NCI-H510A treated with DMSO at 0.1 percent for 48 hours (cell line): ENCODE measurements at regions not wholly inside any gene's neighbourhood (a gene's known extent, or its start where the extent isn't known, plus 50 kb on each side); places are given as distances from the start of the nearest gene placed in this dataset.
"Not testable (repeated sequence)": the region's sequence is repeated elsewhere in the genome, so short reads cannot be mapped to it uniquely, and the experiment has no call there.

ENCODE experiments used
- DNase-seq: peaks from one replicate; lab custom pipeline; 2025; lab: John Stamatoyannopoulos, UW

GRCh38 chr12:68425998-68426397, 93.8 kb upstream of the MDM1 start:
- no peak for DNase-seq

- no peak for DNase-seq
Measured at GRCh38 chr12:68428211-68428610, 96.0 kb upstream of the MDM1 start.

GRCh38 chr12:68428724-68429501, 96.8 kb upstream of the MDM1 start:
- no peak for DNase-seq

DNA sequence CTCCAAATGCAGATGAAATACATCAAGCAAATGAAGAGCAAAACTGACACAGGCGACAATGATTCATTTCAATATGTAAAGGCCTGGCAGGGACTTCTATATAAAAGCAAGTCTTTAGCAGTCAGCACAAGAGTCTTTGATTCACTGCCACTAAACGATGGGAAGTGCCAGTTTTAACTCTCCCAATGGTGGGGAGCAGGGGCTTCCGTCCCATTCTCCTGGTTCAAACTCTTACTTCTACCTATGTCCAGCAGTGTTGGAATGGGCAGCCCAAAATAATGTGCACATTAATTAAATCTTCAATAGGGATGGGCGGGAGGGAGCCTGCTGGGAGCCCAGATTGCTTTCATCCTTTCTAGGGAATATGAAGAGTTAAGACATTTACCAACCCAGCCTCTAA, 97.5 kb upstream of the MDM1 start:
- DNase-seq = no peak

DNA sequence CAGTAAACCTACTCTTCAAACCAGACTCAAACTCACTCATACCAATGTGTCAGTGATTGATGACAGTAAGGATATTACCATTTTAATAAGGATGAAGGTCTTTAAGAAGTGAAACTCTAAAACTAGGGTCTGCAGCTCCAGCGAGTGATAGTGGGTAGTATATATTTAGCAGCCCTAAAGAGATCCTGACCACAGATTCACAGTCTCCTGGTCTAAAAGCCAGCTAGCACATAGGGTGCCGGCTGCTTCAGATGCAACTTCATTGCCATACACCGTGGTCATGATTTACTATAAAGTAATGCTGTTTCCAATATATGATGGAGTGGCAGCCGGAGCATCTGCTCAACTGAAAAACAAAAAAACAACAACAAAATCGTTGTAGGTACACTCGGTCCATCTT, 99.6 kb upstream of the MDM1 start:
- DNase-seq = no peak

- DNase-seq = no peak
Measured at GRCh38 chr12:68432622-68433021, 100.5 kb upstream of the MDM1 start.

DNA sequence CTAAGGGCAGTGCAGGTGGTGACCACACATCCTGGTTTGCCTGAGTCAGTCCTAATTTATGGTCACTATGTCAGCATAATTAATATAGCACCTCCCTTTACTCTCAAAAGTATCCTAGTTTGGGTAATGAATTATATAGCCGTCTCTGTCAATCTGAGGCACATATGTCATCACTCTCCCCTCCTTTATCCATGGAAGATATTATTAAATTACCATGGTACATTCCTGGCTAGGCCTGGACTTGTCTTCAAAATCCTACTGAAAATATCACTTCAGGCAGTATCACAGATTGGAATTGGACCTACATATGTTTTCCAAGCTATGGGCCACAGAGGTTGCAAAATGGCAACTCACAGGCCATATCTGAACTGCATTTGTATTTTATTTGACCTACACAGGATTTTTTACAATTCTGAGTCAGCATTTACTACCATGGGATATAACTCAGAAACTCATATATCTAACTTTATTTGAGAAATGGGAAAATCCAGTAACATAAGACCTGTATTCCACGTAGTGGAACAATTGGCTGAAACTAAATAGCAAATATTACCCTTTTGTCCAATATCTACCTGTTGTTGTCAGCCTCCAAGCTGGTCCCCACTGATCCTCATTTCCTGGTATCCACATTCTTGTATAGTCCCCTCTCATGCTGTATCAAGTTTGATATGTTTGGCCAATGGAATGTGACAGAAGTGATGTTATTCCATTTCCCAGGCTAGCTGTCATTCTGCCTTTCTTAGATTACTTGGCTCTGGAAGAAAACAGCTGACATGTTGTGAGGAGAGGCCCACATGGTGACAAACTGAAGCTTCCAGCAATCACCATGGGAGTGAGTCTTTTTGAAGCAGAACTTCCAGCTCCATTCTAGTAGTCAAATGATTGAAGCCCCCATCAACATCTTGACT, 102.5 kb upstream of the MDM1 start:
- DNase-seq = no peak

DNA sequence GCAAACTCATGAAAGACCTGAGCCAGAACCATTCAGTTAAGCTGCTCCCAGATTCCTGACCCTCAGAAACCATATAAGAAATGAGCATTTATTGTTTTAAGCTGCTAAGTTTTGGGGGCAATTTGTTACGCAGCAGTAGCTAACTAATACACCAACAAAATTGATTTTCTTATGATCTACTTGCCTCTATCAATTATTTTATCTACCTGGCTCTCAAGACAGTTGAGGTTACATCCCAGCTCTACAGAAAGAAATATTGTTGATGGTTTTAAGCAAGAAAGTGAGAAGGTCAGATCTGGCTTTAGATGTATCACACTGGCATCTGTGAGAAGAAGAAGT, 103.1 kb upstream of the MDM1 start:
- DNase-seq = no peak

GRCh38 chr12:68435816-68436215, 103.7 kb upstream of the MDM1 start:
- DNase-seq = no peak

DNA sequence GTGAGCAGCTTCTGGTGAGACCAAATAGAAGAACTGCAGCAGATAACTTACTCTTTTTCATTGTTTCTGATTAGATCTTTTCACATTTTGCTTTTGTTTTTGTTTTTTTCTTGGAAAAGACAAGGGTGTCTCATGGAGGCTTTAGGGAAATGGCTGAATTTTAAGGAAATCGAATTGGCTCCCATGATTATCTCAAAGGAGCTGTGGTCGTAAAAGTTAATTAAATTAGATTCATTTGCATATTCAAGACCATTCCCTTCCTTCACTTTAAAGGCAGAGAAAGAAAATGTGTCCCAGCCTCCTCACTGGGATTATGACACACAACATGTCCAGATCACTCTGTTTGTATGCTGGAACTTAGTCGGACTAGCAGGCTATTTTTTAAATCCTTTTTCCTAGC, 106.4 kb upstream of the MDM1 start:
- no peak for DNase-seq

DNA sequence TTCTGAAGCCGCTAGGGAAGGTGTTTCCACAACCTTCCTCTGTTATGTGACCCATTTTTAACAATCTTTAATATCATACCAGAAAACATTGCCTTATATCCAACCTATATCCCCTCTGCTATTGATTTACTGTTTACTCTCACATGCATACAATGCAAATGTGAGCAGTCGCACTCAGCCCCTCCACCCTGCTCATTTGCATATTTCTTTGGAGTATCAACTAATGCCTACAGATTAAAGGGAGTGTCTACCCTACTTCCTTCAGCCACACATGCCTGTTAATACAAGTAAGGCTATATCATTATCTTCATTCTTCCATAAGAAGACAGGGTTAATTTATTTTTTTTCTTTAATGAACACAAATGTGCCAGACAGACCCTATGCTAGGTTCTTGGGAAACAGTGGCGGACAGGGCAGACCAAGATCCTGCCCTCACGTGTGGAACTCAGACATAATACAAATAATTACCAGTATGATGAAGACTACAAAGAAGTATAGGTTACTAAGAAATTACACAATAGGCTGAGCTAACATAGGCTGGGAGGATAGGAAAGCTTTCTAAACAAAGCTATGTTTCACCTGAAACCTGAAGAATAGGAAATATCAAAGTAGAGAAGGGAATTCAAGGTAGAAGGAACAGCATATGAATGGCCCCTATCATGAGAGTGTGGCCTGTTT, 107.3 kb upstream of the MDM1 start:
- no peak for DNase-seq

DNA sequence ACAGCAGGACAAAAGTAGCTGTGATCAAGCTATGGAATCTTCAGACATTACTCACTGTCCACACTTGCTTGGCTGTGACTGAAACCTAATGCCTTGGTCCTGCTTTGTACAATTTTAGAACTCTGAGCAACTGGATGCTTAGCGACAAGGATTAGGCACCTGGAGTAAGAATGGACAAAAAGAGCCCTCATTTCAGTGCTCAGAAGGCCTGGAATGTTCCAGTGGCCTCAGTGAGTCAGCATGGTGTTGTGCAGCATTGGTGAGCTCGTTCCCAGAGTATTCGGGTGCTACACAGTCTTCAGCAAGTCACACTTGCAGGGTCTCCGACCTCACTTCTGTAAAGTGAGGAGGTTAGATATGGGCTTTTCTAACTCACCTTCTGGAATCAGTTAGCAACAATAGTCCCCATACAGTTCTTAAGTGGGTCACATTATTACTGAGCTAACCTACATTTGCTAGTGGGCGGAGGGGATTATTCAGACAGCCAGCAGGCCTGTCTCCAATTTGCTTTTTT, 108.0 kb upstream of the MDM1 start:
- no peak for DNase-seq

DNA sequence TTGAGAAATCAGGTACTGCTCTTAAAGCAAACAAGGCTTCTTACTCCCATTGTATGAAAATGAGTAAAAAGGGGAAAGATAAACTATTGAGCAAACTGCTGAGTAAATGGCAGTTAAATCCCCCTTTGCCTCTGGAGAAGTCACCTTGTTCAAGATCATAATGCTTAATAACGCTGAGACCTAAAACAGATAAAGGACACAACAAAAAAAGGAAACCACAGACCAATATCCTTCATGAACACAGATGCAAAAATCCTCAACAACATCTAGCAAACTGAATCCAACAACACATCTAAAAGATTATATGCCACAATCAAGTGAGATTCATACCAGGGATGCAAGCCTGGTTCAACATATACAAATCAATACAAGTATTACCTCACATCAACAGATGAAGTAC, 109.0 kb upstream of the MDM1 start:
- no peak for DNase-seq

DNA sequence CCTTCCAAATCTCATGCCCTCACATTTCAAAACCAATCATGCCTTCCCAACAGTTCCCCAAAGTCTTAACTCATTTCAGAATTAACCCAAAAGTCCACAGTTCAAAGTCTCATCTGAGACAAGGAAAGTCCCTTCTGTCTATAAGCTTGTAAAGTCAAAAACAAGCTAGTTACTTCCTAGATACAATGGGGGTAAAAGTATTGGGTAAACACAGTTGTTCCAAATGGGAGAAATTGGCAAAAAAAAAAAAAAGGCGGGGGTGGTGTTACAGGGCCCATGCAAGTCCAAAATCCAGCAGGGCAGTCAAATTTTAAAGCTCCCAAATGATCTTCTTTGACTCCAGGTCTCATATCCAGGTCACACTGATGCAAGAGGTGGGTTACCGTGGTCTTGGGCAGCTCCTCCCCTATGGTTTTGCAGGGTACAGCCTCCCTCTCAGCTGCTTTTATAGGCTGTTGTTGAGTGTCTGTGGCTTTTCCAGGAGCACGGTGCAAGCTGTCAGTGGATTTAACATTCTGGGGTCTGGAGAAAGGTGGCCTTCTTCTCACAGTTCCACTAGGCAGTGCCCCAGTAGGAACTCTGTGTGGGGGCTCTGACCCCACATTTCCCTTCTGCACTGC, 110.3 kb upstream of the MDM1 start:
- DNase-seq = not testable (repeated sequence)

- DNase-seq = not testable (repeated sequence)
Measured at GRCh38 chr12:68443695-68444094, 111.5 kb upstream of the MDM1 start.

DNA sequence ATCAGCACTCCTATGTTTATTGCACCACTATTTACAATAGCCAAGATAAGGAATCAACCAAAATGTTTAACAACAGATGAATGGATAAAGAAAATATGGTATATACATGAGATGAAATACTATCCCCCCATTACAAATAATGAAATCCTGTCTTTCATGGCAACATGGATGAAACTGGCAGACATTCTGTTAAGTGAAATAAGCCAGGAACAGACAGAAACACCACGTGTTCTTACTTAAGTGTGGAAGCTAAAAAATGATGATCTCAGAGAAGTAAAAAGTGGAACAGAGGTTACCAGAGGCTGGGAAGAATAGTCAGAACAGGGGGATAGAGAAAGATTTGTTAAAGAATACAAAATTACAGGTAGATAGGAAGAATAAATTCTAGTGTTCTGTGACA, 113.7 kb upstream of the MDM1 start:
- DNase-seq = no peak

DNA sequence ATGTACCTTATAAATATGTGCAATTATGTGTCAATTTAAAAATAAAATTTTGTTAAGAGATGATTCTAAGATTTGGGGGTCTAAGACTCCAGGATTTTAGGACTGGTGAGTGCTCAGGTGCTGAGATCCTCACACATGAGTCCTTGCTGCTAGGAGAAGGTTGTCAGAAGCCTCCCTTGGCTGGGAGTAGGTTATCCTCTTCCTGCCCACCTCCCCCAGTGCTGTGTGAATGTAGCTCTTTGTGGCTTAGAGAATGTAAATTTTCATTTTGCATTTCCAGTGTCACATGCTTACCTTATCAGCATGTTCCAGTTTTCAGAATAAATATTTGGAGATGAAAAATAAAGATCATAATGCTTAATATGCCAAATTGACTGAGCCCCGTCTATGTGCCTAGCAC, 114.2 kb upstream of the MDM1 start:
- DNase-seq = no peak

DNA sequence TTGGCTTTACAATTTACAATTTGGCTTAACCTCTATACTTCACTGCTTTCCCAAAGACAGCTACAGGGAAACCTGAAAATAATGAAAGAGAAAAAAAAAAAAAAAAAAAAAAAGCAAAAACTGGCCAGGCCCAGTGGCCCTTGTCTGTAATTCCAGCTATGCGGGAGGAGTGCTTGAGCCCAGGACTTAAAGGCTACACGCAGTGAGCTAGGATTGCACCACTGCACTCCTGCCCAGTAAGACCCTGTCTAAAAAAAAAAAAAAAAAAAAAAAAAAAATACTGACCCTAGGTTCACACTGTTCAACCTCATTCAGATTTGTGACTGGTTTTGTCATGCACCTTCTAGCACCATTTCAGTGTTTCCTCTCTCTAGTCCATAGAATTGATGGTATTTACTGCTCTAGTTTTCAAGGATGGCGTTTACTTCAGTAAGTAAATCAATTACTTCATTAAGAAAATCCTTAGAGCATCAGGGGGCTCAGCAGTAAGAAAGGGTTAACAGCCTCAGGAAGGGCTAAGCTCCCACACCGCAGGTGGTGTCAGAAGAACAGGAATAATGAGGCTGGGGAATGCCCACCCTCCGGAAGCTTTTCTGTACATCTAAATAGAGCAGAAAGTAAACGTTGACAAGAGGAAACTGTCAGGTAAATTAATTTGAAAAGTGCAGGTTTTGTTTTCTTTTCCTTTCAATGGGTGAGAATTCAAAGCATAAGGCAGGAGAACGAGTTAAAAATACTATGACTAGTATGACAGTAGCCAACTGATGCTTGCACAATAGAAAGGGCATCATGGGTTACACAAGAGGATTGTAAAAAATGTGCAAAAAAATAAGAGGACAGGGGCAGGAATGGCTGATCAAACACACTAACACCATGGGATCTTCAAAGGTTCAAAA, 115.0 kb upstream of the MDM1 start:
- peak; percentile 14 for DNase-seq

- DNase-seq = no peak
Measured at GRCh38 chr12:68447797-68448260, 115.7 kb upstream of the MDM1 start.

GRCh38 chr12:68449196-68449595, 117.0 kb upstream of the MDM1 start:
- DNase-seq = no peak

GRCh38 chr12:68450947-68451260, 118.7 kb upstream of the MDM1 start:
- no peak for DNase-seq
